RWPE2 (cell line): ENCODE measurements at regions not wholly inside any gene's neighbourhood (a gene's known extent, or its start where the extent isn't known, plus 50 kb on each side); places are given as distances from the start of the nearest gene placed in this dataset.

Experiments used
- ATAC-seq: fragments of 200-7000 bp; cut with Tn5 transposase; 3 replicates; pipeline ENCODE4 v1.9.1; 2021; ENCODE audit warnings: low read depth
- DNase-seq: peaks from one replicate; pipeline ENCODE4 v3.0.0-alpha.2; 2020; ENCODE audit warnings: low spot score
- H3K27ac ChIP-seq: fragments of 450-650 bp; 2 replicates; pipeline ENCODE4 v1.5.1; 2017; ENCODE audit warnings: mild to moderate bottlenecking; ENCODE audit not compliant: poor library complexity, severe bottlenecking
- H3K27me3 ChIP-seq: fragments of 250-450 bp; sonication (Bioruptor Pico); 2 replicates; pipeline ENCODE4 v1.5.1; 2021; ENCODE audit warnings: mild to moderate bottlenecking, moderate library complexity; ENCODE audit not compliant: insufficient read depth, poor library complexity, severe bottlenecking
- H3K36me3 ChIP-seq: fragments of 250-450 bp; sonication (Bioruptor Pico); 2 replicates; pipeline ENCODE4 v1.5.1; 2020; ENCODE audit warnings: low read depth, mild to moderate bottlenecking, moderate library complexity
- H3K4me1 ChIP-seq: fragments of 250-450 bp; sonication (Bioruptor Pico); 2 replicates; pipeline ENCODE4 v1.5.1; 2021; ENCODE audit warnings: mild to moderate bottlenecking, moderate library complexity; ENCODE audit not compliant: insufficient read depth, poor library complexity, severe bottlenecking
- H3K4me3 ChIP-seq: fragments of 250-450 bp; sonication (Bioruptor Pico); 2 replicates; pipeline ENCODE4 v1.5.1; 2021; ENCODE audit warnings: mild to moderate bottlenecking, moderate library complexity; ENCODE audit not compliant: severe bottlenecking
- H3K9me3 ChIP-seq: fragments of 250-450 bp; sonication (Bioruptor Pico); 2 replicates; pipeline ENCODE4 v1.5.1; 2021; ENCODE audit warnings: mild to moderate bottlenecking, moderate library complexity; ENCODE audit not compliant: severe bottlenecking
- TF ChIP-seq, protein P1 (sequence below): fragments of 450-650 bp; IDR thresholded peaks from one replicate; pipeline ENCODE4 v1.5.1; 2017; ENCODE audit warnings: mild to moderate bottlenecking, moderate library complexity; ENCODE audit not compliant: poor library complexity, severe bottlenecking

DNA sequence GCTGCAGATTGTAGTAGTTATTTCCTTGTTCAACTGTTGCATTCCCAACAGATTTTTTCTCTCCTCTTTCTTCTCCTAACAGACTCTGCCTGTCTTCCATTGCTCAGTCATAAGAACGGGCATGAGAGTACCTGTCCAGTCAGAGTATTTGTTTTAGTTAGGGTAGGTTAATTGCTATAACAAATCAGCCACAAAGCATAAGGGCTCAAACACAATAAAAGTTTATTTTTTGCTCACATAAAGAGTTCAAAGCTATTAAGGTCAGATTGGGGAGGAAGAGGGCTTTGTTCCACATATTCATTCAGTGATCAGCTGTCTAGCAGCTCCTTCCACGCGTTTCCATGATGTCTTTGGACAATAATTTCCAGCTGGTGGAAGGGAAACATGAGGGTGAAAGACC lies 92.8 kb upstream of the PLXNC1 start:
- TF ChIP-seq, protein P1, sequence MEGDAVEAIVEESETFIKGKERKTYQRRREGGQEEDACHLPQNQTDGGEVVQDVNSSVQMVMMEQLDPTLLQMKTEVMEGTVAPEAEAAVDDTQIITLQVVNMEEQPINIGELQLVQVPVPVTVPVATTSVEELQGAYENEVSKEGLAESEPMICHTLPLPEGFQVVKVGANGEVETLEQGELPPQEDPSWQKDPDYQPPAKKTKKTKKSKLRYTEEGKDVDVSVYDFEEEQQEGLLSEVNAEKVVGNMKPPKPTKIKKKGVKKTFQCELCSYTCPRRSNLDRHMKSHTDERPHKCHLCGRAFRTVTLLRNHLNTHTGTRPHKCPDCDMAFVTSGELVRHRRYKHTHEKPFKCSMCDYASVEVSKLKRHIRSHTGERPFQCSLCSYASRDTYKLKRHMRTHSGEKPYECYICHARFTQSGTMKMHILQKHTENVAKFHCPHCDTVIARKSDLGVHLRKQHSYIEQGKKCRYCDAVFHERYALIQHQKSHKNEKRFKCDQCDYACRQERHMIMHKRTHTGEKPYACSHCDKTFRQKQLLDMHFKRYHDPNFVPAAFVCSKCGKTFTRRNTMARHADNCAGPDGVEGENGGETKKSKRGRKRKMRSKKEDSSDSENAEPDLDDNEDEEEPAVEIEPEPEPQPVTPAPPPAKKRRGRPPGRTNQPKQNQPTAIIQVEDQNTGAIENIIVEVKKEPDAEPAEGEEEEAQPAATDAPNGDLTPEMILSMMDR = no peak
- Histone ChIP-seq H3K27me3 (no peaks in the 10 kb centered on the region), H3K27ac (no peak overlapping the region), H3K4me1 (no peaks in the 10 kb centered on the region), H3K36me3 (no peaks in the 10 kb centered on the region), H3K9me3 (no peaks in the 10 kb centered on the region), H3K4me3 (no peak overlapping the region)
- DNase-seq = no peak
- no peak for ATAC-seq

DNA sequence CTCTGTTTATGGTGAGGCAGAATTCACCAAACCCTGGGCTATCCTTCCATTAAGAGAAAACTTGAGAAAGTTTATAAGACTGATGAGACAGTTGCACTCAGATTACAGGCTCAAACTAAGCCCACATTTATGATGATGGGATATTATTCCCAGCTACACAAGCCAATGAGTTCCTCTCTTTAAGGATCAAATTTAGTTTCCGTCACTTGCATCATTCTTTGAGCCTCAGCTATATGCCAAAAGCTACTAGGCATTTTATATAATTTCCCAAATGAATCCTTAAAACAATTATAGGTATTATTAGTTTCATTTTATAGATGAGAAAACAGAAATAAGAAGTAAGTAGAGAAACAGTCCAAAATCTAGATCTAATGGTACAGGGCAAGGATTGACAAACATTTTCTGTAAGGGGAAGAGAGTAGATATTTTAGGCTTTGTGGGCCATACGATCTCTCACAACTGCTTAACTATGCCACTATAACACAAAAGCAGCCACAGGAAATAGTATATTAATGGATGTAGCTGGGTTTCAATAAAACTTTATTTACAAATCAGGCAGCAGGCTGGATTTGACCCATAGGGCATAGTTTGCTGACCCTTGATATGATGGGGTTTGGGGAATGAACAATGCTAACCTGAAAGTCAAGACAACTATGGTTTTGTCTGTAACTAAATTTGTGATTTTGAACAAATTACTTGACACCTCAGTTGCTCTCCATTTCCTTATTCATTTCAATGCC lies 91.8 kb upstream of the PLXNC1 start:
- Histone ChIP-seq H3K4me1 (no peaks in the 10 kb centered on the region), H3K36me3 (no peaks in the 10 kb centered on the region), H3K4me3 (no peak overlapping the region), H3K27ac (no peak overlapping the region), H3K9me3 (no peaks in the 10 kb centered on the region), H3K27me3 (no peaks in the 10 kb centered on the region)
- no peak for DNase-seq
- TF ChIP-seq, protein P1 = no peak
- no peak for ATAC-seq

DNA sequence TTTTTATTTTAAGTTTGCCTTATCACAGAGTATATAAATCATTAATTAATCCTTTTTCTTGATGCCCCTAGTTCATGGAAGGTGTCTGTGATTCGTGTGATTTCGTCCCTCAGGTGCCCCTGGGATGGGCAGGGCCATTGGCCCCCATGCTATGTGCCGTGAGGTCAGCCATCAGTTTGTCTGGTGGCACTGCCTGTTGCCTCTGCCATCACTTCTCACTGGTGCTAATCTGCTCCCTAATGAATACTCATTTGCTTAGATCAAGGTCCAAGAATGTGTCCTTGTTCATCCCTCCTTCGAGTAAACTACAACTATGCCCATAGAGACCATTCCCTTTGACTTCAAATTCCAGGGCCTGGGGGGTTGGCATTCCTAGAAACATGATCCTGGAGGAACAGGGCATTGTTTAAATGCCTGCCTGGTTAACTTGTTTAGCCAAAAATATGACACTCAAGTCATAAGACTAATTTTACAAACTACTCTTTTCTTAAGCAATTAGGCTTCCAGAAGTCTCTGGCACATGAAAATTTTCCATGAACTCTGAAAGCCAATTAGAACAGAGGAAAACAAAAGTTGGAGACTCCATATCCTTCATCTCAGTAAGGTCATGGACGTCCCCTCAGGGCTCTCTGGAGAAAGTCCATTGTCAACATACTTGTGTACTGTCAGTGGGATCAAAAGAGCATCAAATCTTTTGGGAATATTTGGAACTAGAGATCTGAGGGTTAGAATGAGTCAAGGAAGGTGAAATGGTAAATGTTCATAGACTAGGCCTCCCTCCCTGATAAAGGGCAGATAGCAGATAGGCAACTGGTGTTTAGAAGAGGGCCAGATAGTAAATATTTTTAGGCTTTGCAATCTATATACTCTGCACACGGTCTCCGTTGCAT lies 90.9 kb upstream of the PLXNC1 start:
- TF ChIP-seq, protein P1 = no peak
- ATAC-seq (no peak), DNase-seq (no peak)
- H3K27ac ChIP-seq = no peak overlapping the region
- no peaks in the 10 kb centered on the region for H3K27me3 ChIP-seq
- no peak overlapping the region for H3K4me3 ChIP-seq
- no peaks in the 10 kb centered on the region for H3K4me1 ChIP-seq
- no peaks in the 10 kb centered on the region for H3K9me3 ChIP-seq
- H3K36me3 ChIP-seq = no peaks in the 10 kb centered on the region

DNA sequence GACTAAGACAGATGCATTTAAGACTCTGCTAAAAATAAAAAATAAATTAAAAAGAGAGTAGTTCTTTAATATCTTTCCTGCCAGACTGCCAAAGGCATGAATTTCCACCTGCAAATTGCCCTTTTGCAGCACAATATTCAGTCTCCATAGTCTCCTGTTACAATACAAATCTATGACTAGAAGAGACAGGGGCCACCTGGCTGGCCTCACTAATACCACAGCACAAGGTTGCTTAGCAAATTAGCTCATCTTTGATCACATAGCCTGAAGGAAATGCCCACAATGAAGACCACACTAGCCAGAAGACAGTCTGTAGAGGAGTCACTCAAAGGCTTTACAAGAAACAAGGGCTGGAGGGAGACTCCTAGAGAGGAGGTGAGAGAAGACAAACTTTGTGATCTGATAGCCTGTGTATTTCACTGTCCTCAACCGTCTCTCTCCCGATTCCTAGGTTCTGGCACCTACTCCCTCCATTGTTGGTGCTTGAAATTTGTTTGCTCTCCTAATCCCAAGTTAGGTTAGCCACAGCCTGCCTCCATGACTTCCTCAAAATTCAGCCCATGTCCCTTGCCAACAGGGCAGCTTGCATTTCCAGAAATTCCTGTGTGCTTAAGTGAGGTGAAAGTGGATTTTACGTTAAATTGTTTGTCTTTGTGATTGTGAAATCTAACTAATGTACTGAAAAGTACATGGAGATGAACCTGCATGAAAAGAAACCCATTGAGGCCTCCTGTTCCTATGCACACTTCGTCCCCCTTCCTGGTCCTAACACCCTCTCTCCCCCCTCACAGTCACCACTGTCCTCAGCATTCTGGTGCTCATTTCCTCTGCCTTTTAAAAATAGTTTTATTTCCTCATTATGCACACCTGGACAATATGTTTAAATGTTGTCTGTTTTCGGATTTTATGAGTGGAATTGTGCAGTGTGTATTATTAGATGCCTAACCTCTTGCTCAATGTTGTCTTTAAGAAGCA lies 88.7 kb upstream of the PLXNC1 start:
- no peaks in the 10 kb centered on the region for H3K9me3 ChIP-seq

More for the DNA sequence above, 88.7 kb upstream of the PLXNC1 start:
- H3K27ac ChIP-seq = no peak overlapping the region
- DNase-seq = no peak
- H3K36me3 ChIP-seq = no peaks in the 10 kb centered on the region
- H3K4me3 ChIP-seq = no peak overlapping the region
- H3K27me3 ChIP-seq = no peaks in the 10 kb centered on the region
- TF ChIP-seq, protein P1 = no peak
- no peak for ATAC-seq
- no peaks in the 10 kb centered on the region for H3K4me1 ChIP-seq
